HG03108 (cell line): ENCODE measurements at regions not wholly inside any gene's neighbourhood (a gene's known extent, or its start where the extent isn't known, plus 50 kb on each side); places are given as distances from the start of the nearest gene placed in this dataset.
"Not testable (repeated sequence)": the region's sequence is repeated elsewhere in the genome, so short reads cannot be mapped to it uniquely, and the experiment has no call there.

Experiments
- ATAC-seq: cut with Tn5 transposase; IDR thresholded peaks from one replicate; pipeline ENCODE4 v1.9.1; 2021; ENCODE audit warnings: moderate library complexity; ENCODE audit not compliant: unreplicated experiment

DNA sequence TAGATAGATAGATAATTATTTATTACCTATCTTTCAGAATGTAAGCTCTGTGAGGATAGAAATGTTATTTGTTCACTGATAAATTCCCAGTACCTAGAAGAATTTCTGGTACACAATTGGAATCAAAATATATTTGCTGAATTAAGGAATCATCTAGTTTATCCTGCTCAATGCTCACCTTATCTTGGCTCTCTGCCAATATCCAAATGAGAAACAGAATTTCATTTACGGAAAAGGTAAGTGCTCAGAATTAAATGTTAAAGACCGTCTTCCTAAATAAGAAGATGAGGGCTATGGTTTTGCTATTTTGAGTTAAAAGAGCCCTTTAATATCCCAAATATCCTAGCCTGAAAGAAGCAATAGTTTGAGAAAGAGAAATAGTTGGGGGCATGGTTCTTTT lies 232.1 kb upstream of the PDE4D start:
- ATAC-seq: no peak

DNA sequence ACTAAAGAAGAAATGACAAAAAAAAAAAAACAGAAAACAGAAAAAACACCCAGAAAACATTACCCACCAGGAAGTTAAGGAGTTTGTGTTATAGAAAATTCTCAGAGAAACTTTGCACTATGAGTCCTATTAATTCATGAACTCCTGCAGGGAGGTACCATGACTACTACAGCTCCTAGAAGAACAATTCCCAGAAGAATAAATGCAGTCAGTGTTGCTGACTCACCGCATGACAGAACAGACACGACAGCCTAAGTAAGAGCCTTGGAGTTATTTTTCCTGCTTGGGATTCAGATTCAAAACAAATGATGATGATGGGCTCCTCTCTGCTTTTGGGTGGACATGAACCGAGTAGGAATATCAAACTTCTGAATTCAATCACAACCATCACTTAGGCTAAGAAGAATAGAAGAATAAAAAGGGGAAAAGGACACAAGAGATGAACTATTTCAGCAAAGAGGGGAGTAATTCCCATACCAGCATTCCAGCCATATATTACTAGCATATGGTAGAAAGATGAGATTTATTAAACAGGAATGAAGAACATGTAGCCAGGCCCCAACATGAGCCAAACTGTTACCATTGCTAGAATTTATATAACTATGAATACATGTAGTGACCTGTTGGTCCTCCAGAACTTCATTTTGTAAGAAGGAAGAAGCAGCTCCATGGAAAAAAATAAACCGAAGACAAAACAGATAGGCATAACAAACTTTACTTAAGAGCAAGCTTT lies 209.6 kb upstream of the PDE4D start:
- ATAC-seq: no peak

DNA sequence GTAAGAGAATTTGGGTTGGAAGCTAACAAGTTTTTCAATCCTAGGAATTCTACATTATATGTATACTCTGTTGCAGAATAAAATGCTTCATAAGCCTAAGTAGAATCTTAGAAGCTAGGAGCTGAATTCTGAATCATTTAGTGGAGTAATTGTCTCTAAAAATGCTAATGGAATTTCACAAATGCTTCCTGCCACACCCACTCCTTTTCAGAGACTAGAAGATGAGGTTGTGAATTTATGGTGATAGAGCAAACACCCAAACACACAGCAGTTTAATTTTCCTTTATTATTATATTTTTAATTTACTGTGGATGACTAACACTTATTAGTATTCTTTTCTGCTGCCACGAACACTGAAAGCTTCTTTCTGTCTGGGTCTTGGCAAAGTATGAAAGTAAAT lies 208.0 kb upstream of the PDE4D start:
- ATAC-seq: no peak

GRCh38 chr5:60092671-60093422 lies 199.3 kb upstream of the PDE4D start:
- no peak for ATAC-seq

DNA sequence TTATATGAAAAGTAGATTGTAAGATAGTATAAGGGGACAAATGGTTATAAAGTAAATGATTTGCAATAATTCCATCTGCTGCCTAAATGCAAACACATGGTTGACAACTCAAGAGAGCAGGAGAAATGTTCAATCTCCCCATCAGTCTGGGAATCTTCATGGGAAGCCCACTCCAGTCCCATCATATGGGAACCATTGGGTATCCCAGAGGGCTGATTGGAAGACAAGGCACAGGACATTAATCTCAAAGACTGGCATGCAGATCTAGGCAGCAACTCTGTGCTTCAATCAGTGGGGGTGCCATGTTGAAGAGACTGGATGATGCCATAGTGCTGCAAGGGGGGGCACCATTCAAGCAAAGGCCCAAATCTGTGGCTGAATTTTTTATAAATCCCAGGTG lies 193.1 kb upstream of the PDE4D start:
- no peak for ATAC-seq

GRCh38 chr5:60084226-60084625 lies 190.7 kb upstream of the PDE4D start:
- ATAC-seq: no peak

GRCh38 chr5:60077292-60077691 lies 183.8 kb upstream of the PDE4D start:
- no peak for ATAC-seq

GRCh38 chr5:60076746-60077145 lies 183.2 kb upstream of the PDE4D start:
- ATAC-seq: no peak

- ATAC-seq: no peak
Observed at GRCh38 chr5:60066502-60066901, 173.0 kb upstream of the PDE4D start.

GRCh38 chr5:60060389-60060788 lies 166.9 kb upstream of the PDE4D start:
- no peak for ATAC-seq

GRCh38 chr5:60056191-60056590 lies 162.7 kb upstream of the PDE4D start:
- no peak for ATAC-seq

- no peak for ATAC-seq
Observed at GRCh38 chr5:60055168-60055567, 161.6 kb upstream of the PDE4D start.

DNA sequence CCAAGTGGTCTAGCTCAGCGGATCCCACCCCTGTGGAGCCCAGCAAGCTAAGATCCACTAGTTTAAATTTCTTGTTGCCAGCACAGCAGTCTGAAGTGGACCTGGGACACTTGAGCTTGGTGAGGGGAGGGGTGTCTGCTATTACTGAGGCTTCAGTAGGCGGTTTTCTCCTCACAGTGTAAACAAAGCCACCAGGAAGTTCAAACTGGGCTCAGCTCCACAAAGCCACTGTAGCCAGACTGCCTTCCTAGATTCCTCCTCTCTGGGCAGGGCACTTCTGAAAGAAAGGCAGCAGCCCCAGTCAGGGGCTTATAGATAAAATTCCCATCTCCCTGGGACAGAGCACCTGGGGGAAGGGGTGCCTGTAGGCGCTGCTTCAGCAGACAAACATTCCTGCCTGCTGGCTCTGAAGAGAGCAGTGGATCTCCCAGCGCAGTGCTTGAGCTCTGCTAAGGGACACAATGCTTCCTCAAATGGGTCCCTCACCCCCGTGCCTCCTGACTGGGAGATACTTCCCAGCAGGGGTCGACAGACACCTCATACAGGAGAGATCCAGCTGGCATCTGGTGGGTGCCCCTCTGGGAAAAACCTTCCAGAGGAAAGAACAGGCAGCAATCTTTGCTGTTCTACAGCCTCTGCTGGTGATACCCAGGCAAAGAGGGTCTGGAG lies 148.6 kb upstream of the PDE4D start:
- not testable (repeated sequence) for ATAC-seq

DNA sequence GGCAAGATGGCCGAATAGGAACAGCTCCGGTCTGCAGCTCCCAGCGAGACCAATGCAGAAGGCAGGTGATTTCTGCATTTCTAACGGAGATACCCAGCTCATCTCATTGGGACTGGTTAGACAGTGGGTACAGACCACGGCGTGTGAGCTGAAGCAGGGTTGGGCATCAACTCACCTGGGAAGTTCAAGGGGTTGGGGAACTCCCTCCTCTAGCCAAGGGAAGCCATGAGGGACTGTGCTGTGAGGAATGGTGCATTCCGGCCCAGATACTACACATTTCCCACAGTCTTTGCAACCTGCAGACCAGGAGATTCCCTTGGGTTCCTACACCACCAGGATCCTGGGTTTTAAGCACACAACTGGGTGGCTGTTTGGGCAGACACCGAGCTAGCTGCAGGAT lies 148.0 kb upstream of the PDE4D start:
- ATAC-seq: not testable (repeated sequence)

DNA sequence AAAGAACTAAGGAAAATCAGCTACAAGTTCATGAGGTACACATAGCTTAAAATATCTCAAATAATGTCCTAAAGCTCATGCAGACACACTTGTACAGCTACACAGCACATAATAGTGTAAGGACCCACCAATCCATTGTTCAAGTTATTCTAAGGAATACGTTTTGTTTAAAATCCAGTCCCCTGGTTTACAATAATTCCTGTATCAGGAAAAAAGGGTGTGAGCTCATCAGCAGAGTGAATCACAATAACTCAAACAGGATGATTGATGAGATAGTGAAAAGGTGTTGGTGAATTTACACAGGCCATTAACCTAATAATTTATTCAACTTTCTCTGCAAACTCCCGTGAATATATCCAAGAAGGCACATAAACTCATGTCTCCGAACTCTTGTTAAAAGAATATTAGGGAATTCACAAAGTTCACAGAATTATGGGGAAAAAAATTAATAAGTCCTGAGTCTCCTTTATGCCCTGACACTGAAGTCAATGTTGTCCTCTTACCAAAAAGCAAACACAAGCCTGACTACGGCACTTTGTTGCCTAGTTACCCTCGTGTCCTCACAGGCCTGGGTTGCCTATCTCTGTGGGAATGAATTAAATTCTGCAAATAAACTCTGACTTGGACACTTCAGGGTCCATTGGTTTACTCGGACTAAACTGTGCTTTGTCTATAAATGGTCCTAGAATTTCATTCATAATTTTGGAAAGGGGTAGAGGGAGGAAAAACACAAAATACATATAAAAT lies 142.8 kb upstream of the PDE4D start:
- ATAC-seq: no peak

DNA sequence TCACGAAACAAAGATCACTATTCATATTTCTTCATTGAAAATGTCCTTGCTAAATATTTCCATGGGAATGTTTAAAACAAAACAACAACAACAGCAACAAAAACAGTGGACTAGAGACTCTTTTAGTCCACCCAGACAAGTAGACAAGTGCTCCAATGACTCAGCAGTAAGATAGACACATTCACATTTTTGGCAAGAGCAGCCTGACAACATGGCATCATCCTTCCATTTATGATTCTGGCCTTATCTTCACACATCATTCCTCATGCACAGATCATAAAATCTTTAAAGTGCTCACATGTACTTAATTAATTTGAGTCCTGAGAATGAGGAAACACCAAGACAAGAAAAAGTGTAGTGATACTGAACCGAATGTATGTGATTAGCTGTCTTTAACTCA lies 132.6 kb upstream of the PDE4D start:
- ATAC-seq: no peak

GRCh38 chr5:60024104-60024503 lies 130.6 kb upstream of the PDE4D start:
- no peak for ATAC-seq

DNA sequence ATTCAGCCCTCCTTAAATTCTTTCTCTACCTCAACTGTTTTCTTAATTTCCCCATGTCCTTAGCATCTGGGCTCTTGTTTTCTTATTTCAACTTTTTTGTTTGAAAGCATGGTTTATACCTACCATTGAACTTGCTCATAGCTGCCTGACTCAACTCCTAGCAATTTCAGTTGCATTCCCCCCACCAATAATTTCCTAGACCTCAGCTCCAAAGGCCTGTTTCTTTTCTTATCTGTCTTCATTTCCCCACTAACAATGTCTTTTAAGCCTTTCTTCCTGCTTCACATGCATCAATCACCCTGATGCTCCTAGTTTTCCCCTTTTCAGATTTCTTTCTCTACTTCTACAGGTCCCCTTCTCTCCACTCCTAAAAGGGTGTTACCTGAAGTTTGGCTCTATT lies 129.7 kb upstream of the PDE4D start:
- ATAC-seq: no peak

- no peak for ATAC-seq
Observed at GRCh38 chr5:60020457-60020856, 126.9 kb upstream of the PDE4D start.

GRCh38 chr5:60018960-60019359 lies 125.4 kb upstream of the PDE4D start:
- ATAC-seq: not testable (repeated sequence)

DNA sequence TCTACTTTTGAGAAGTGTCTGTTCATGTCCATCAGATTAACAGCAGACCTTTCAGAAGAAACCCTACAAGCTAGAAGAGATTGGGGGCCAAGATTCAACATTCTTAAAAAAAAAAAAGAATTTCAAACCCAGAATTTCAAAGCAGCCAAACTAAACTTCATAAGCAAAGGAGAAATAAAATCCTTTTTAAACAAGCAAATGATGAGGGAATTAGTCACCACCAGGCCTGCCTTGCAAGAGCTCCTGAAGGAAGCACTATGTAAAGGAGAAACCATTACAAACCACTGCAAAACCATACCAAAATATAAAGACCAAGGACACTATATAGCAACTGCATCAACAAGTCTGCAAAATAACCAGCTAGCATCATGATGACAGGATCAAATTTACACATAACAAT lies 124.6 kb upstream of the PDE4D start:
- no peak for ATAC-seq
